ENCODE measurements at regions not wholly inside any gene's neighbourhood (a gene's known extent, or its start where the extent isn't known, plus 50 kb on each side); places are given as distances from the start of the nearest gene placed in this dataset.

DNA sequence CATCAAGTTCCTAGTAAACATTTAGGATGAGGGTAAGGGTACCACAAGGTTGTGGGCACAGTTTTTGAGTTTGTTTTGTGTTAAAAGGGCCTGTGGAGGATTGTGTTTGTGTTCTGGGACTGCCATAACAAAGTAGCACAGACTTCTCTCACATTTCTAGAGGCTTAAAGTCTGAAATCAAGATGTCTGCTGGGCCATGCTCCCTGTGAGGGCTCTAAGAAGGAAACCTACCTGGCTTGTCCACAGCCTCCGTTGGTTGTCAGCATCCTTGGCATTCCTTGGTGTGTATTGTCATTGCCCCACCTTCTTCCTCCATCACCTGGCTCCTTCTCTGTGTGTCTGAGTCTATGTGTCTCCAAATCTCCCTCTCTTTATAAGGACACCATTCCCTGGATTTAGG lies 808.1 kb upstream of the RBFOX1 start:
- no peak for DNase-seq (ENCODE audit: low read depth in 2 of 2)

DNA sequence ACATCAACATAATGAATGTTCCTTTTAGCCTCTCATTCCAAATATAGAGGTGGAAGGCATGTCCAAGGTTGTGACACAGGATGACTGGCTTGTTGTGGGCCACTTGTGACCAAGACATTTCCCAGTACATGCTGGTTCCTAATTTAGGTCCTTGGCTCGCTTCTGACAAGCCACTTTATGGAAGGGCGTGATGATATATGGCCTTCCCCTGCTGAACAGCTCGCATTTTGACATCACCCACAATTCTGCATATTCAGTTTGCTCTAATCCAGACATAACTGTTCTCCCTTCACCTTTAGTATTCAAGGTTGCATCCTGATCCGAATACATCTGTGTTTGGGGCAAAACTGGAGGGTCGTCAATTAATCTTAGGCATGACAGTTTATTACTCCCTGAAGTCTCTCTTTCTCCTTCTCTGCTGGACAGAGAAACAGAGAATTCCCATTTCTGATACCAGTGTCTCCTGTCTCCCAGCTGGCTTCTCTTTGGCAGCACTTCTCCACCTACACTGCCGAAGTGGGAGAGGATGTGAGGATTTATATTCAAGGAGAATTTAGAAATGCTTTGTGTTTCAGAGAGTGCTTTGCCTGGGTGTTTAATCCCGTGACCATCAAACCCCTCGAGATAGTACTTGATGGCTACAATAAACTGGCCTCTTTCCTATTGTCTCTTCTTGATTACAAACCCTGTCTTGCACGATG lies 815.5 kb upstream of the RBFOX1 start:
- no peak for DNase-seq (ENCODE audit: low read depth in 2 of 2)

DNA sequence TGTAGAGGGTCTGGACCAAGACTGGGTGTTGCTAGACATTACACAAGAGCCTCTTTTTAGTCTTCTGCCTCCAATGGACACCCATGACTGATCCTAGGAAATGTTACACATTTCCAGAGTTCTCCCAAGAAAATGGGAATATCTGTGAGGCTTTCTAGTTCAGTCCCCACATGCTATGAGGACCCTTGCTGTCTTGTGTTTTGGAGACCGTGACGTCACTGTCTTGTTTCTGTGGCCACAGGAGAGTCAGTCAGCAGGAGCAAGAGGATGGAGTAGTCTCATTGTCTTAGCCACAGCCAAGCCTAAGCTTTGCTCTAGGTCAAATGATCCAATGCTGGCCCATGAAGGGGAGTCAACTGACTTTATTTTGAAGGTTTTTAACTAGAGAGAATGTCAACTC lies 820.1 kb upstream of the RBFOX1 start:
- no peak for DNase-seq (ENCODE audit: low read depth in 2 of 2)

DNA sequence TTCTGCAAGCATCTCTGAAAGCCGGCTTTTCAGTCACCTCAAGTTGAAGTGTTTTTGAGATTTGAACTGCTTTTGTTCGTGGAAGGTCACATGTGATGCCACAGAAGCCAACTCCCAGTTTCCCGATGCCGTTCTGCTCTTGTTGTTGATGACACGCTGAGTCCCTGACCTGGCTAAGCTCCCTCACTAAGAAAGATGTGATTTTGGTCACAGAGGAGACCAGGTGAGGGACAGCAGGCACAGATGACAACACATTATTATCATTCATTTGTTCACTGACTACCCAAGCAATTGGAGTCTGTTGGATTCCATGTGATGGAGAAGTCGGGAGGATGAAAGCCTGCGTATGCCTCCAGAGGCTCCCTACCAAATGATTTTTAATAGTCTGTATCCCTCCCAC lies 822.4 kb upstream of the RBFOX1 start:
- DNase-seq (ENCODE audit: low read depth in 2 of 2) = no peak

DNA sequence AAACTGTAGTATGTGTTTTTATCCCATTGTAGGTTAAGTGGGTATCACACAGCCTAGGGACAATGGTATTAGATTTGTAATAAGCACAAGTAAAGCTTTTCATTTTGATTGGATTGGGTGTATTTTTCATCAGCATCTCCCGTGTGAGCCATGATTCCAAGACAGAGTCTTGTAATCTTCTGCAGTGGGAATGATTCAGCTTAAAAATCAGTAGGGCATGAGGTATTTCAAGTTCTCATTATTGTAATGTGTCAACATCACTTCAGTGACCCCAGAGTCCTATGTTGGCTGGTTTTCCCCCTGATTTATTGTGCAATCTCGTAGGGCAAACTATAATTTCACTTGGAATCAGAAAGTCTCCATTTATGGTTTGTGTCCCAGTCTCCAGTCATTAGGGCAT lies 833.2 kb upstream of the RBFOX1 start:
- DNase-seq (ENCODE audit: low read depth in 2 of 2) = no peak

DNA sequence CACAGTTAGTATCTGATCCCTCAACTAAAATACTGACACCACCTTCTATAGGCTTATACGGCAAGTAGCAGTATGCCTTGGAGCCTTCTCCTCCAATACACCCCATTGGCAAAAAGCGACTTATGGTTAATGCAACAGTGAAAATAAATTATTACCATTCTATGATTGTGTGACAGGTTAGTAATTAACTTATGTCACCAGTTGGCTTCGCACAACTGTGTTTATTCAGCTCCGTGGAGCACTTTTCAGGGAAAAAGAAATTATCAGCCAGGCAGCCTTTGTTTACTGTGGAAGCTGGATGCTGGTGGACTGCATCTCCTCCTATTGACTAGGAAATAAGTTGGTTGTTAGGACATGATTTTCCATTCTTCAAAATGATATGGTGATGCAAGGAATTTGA lies 833.8 kb upstream of the RBFOX1 start:
- DNase-seq (ENCODE audit: low read depth in 2 of 2) = no peak

DNA sequence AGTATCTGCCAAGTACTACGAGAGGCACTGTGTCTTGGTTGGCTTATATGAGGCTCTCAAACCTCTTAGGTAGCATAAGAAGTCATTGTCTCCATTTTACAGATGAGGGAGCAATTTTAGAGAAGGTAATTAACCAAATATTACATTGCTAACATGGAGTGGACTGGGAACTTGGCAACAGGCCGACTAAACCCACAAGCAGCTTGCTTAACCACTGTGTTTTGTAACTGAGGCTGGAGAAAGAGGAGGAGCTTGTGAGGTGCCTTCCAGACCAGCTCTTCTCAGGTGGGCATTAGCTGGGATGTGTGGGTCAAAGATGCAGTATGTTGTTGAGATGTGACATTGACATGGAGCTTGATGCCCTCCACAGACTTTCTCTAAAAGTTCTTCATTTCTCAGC lies 835.6 kb upstream of the RBFOX1 start:
- DNase-seq (ENCODE audit: low read depth in 2 of 2) = no peak

DNA sequence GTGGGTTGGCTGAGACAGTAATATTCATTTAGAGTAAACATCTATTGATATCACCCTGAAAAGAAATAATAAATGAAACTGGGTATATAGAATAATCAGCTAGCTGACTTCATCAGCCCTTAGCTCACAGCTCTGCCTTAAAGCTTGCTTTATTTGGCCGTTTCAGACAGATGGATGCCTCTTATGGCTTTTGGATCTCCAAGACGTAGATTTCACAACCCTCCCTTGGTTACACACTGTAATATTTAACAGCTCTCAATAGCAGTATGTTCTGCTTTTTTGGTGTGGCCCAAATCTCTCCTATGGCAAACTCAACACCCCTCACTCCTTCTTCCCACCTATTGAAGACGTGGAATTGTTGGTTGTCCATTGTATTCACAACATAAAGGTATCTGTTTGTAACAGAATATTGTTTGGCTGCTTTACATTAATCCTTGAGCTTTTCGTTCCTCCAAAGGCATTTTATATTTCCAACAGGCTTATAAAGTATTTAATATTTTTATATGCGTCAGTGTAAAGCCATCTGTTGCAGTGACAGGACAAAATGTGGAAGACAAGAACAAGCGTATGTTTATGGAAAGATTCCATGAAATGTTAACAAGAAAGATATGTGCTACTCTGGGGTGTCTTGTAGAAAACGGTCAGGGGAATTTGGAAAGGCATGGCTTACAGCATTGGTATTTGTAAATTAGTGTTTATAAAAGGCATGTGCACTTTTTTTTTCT lies 837.0 kb upstream of the RBFOX1 start:
- DNase-seq (ENCODE audit: low read depth in 2 of 2) = no peak

DNA sequence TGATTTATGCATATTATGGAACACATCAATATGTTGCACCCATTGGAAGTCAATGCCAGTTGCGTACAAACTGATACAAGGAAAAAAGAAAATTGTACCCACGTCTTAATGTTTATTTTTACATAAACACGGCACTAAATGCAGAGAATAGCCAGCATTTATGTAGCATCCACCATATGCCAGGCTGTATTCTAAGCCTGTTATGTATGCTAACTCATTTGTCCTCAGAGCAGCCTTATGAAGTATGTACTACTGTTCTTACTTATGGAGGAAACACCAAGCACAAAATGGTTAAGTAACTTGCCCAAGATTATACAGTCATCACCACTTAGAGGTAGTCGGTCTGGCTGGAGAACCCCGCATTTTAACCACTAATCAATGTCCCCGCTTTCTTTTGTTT lies 837.9 kb upstream of the RBFOX1 start:
- no peak for DNase-seq (ENCODE audit: low read depth in 2 of 2)

DNA sequence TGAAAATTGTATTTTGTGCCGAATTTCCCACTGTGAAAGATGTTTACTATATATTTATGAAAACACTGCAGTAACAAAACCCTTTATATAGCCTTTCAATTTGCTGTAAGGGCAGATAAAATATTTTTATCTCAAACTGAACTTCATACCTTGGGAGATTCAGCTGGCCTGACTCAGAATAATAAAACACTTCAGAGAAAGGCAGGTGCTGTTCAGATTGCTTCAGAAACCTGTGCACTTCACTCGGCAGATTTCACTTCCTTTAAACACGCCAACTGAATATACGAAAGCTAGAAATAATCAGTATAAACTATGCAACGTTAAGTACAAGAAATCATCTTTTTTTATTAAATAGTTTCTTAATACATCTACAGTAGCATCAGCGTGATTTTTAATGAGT lies 839.1 kb upstream of the RBFOX1 start:
- DNase-seq (ENCODE audit: low read depth in 2 of 2) = no peak

DNA sequence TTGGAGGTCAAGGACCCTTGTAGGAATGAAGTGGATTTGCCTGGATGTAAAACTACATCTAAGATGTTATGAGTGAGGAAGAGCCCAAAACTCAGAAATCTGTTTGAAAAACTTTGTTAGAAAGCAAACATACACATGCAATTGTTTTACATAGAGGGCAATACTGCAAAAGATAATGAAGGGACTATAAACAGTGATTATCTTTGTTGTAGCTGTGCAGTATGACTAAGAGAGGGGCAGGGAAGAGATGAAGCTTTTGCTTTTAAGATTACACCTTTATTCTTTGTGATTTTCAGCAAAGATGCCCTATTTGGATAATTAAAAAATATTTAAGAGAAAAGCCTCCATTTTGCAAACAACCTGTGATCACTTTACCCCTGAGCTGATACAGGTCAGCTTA lies 839.9 kb upstream of the RBFOX1 start:
- no peak for DNase-seq (ENCODE audit: low read depth in 2 of 2)

DNA sequence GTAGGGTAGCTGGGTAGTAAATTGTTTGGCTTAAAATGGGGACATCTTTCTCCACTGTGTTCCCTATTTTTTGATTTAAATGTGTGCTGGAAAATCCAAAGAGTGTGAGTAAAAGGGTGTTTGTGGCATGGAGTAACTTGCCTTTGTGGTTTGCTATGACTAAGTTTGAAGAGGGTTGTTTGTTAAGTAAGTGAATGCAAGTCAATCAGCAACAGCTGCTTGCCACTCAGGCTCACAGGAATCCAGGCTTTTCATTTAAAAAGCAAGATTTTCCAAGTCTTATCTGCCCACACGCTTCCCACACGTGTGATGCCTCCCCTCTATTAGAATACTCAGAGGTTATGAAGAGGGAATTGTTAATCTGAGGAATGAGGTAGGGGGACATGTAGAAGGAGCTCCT lies 847.7 kb upstream of the RBFOX1 start:
- DNase-seq (ENCODE audit: low read depth in 2 of 2) = no peak

DNA sequence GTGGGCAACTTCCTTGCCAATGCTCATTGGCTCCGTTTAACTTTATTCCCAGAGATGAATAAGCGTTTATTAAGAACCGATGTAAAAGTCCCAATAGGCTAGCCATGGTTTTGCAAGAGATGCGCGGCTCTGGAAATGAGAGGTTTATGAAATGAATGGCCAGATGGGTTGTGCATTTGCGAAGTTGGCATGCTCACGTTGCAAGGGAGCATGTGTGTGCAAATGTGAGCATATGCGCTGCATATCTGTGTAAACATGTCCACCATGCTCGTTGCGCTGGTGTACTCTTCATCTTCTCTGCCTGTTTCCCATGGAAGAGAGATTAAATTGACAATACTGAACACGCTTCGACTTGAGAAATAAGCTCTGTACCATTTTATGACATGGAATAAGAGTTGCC lies 848.6 kb upstream of the RBFOX1 start:
- DNase-seq (ENCODE audit: low read depth in 2 of 2) = no peak

DNA sequence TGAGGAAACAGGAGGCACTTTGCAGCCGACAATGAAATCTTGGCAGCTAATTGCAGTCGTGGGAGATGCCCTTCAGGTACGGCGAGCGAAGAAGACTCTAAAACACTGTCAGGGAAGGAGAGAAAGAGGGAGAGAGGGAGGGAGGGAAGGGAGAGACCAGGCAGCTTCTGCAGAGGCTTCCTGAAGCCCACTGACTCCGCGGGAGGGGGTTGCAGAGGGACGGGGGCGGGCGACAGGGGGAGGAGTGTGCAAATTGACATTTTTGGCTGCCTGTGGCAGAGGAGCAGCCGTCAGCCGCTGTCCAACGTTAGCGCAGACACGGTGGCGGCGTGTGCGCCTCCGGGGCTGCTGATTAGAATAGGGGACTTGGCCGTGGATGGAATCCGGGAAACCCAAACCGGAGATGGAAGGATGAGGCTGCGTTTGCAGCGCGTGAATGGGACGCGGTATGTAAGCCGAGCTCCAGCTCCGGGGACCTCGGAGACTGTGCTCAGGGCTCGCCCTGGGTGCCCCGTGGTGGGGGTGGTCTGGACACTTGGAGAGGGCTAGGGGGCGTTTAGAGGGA lies 849.1 kb upstream of the RBFOX1 start:
- DNase-seq (ENCODE audit: low read depth in 2 of 2) = no peak

DNA sequence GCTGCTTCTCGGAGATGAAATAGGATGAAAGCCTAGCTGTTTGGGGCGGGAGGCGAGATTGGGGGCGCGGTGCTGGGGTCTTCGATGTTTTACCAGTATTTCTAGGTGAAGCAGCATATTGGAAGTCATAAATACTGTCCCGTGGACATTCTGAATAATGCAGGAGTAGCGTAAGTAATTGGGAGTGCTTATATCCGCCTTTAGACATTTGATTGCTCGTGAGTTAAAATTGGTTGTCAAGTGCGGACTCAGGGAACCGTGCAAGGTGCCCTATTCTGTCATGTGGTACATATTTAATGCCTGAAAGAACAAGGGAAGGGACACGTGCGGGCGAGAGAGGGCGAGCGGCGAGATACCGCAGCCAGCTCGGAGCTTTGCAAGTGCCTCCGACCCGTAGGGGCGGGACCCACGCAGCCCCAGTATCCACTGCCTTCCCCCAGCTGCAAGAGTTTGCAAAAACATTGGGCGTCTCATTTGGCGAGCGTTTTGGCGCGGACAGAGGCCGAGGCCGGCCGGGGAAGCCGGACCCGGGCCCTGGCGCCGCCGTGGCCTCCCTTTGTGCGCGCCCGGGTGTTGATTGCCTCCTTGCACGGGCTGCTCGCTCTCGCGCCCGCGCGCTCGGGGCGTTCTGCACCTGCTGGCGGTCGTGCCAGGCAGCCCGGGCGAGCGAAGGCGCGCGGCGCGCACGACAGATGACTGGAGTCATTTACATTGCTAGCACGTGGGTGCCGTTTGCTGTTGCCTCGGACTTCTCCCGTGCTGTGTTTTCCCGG lies 849.8 kb upstream of the RBFOX1 start:
- no peak for DNase-seq (ENCODE audit: low read depth in 2 of 2)

DNA sequence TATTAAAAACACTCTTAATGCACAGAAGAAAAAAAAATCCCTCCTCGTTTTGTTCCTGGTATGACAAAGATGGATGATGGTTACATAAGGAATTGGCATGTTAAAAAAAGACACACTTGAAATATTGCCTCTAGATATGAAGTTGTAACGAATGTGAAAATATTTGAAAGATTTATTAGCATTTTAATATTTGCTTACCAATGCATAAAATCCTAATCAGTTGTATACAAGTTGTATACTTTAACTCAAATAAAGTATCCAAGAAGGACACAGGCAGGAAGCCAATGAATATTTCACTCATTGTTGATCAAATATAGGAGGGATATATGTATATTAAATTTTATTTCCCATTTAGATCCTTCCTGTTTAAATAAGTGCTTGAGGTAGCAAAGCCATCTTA lies 850.8 kb upstream of the RBFOX1 start:
- DNase-seq (ENCODE audit: low read depth in 2 of 2) = no peak

DNA sequence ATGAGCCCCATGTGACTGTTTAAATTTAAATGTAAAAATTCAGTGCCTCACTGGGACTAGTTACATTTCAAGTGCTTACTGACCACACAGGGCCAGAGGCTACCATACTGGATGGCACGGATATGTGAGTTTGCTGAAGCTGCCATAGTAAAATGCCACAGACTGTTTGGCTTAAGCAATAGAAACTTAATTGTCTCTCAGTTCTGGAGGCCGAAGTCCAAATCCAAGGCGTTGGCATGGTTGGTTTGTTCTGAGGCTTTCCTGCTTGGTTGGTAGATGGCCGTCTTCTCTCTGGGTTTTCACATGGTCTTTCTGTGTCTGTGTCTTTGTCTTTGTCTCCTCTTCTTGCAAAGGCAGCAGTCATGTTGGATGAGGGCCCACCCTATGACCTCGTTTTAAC lies 878.9 kb upstream of the RBFOX1 start:
- no peak for DNase-seq (ENCODE audit: low read depth in 2 of 2)

DNA sequence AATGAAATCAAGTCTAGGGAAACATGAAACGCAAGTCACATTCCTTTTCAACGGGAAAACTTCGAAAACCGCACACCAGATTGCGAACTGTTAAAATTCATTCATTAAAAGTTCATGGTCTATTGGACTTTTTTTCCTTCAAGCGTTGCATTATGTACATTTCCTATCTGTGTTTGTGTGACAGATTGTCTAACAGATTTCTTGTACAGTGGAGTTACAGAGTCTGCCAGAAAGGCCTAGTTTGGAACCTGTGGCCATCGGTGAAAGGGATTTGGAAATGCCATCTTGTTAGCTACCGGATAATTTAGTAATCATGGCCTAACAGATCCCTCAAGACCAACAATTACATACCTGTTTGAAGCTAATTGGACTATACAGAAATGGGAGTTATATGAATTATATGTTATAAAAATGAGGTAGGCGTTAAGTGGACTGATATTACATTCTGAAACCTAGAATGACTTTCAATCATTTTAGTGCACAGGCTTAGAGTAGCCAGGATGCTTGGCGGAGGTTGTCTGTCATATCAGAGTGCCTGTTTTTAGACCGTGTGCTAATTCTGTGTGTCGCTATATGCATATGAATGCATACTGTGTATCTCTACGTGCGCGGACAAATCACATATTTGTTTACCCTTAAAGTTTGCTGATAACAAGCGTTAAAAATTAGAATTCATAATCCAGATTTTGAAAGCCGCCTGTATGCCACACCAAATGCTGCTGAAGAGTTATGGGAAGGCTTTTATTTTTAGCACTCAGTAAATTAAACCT lies 885.4 kb upstream of the RBFOX1 start:
- DNase-seq (ENCODE audit: low read depth in 2 of 2) = no peak

DNA sequence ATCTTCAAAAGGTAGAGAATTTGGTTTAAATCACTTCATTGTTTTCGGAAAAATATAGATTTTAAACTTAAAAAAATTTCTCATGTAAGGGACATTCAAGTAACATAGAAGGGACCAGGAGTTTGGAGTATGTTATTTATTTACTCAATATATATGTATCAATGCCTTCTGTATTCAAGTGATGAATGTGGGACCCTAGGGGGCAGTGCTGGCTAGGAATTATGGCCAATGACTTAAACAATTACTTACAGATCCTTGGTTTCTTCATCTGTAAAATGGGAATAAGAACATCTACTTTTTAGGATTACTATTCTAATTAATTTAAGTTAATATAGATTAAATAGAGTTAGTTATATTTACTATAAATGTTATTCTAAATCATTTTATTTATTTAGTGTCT lies 886.3 kb upstream of the RBFOX1 start:
- DNase-seq (ENCODE audit: low read depth in 2 of 2) = no peak

DNA sequence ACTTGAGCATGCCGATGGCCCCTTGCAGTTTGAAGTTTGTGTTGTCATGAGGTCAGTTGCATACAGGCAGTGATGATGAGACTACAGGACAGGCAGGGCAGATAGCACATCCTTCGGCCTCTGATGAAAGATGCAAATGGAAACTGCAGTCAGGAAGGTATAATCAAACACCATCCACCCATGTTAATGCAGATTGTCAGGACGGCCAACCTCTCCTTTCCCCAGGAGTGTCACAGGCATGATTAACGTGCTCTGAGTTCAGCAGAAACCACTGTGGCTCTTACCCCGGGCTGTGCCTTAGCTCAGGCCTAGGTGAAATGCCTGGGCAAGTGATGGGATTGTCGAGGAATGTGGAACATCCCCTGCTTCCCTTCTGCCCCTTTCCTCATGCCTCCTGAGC lies 893.5 kb upstream of the RBFOX1 start:
- no peak for DNase-seq (ENCODE audit: low read depth in 2 of 2)

DNA sequence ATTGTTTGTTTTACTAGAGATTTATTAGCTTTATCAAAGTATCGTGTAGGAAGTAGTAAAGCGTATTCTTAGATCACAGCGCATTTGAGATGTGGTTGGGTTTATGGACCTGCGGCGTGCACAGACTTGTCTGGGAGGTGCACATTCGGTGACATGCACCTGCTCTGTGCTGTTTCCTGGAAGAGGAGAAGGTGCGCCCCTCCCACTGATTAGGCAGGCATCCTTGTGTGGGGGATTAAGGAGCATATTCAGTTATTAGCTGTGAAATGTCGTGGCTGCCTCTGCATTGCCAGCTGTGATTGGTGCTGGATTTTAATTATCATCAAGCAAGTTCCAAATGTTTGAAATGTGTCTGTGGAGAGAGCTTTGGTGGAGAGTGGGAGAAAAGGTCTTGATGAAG lies 903.8 kb upstream of the RBFOX1 start:
- DNase-seq (ENCODE audit: low read depth in 2 of 2) = no peak

DNA sequence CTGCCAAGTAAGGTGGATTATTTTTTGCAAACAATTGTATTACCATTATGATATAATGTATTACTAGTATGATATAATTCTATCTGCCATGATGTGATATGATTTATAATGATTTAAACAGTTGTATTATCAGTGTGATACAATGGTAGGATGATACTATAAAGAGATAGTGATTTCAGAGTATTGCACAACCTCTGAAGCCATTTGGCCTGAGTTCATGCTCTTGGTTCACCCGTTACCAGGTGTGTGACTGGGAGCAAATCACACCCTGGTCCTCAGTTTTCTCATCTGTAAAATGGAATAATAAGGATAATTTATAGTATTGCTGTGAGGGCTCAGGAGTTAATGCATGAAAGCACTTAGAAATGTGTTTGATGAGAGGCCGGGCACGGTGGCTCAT lies 905.0 kb upstream of the RBFOX1 start:
- no peak for DNase-seq (ENCODE audit: low read depth in 2 of 2)
